ENCODE measurements at regions not wholly inside any gene's neighbourhood (a gene's known extent, or its start where the extent isn't known, plus 50 kb on each side); places are given as distances from the start of the nearest gene placed in this dataset.

GRCh38 chr9:106468431-106468830, 394.5 kb upstream of the ZNF462 start:
- Histone ChIP-seq H3K4me3 (ENCODE audit: control insufficient read depth in 2 of 3, extremely low read depth in 1 of 3, insufficient read depth in 2 of 3, low read depth in 1 of 3, low read length in 3 of 3) (no peak overlapping the region), H3K9me1 (ENCODE audit: control insufficient read depth, extremely low read depth, insufficient read depth, low read length) (no peaks in the 10 kb centered on the region), H3K9ac (ENCODE audit: control insufficient read depth, extremely low read depth, insufficient read depth, low read length) (no peak overlapping the region), H3K79me2 (ENCODE audit: control insufficient read depth, insufficient read depth, low read length) (no peaks in the 10 kb centered on the region), H2AFZ (ENCODE audit: control insufficient read depth, low read length) (no peak overlapping the region), H4K20me1 (ENCODE audit: control insufficient read depth, extremely low read depth, insufficient read depth, low read length) (no peaks in the 10 kb centered on the region), H3K27me3 (ENCODE audit: control insufficient read depth, extremely low read depth, insufficient read depth, low read length) (no peaks in the 10 kb centered on the region), H3K36me3 (ENCODE audit: control insufficient read depth in 2 of 2, extremely low read depth in 1 of 2, insufficient read depth in 2 of 2, low read length in 2 of 2) (no peaks in the 10 kb centered on the region), H3K27ac (ENCODE audit: control insufficient read depth, insufficient read depth, low read length) (peak overlapping the region; percentile 22), H3K9me3 (ENCODE audit: control insufficient read depth, low read depth, low read length) (no peaks in the 10 kb centered on the region), H3K4me1 (ENCODE audit: control insufficient read depth, extremely low read depth, insufficient read depth, low read length) (peaks cover 7% of the 10 kb centered on the region), H3K4me2 (ENCODE audit: control insufficient read depth, extremely low read depth, insufficient read depth, low read depth, low read length) (peak overlapping the region; percentile 29)
- dilution Hi-C loops (cut with MboI; ENCODE audit: extremely low pct_ligation_motif_present, low sequenced_read_pairs): no loop called here
- TF ChIP-seq EZH2 (IDR thresholded peaks at IDR 0.05; ENCODE audit: low read length): no peak
- TF ChIP-seq CTCF (optimal IDR thresholded peaks at IDR 0.05 in 1 of 3, IDR thresholded peaks at IDR 0.05 in 1 of 3, conservative IDR thresholded peaks at IDR 0.05 in 1 of 3; ENCODE audit: extremely low read depth in 1 of 3, insufficient read depth in 2 of 3, low read length in 3 of 3): no peak
- FAIRE-seq (peak; percentile 26), DNase-seq (ENCODE audit: low read depth, low spot score) (no peak)

GRCh38 chr9:106478312-106478711, 384.7 kb upstream of the ZNF462 start:
- H3K79me2 ChIP-seq (ENCODE audit: control insufficient read depth, insufficient read depth, low read length): no peaks in the 10 kb centered on the region
- no peaks in the 10 kb centered on the region for H3K27me3 ChIP-seq (ENCODE audit: control insufficient read depth, extremely low read depth, insufficient read depth, low read length)
- H3K4me2 ChIP-seq (ENCODE audit: control insufficient read depth, extremely low read depth, insufficient read depth, low read depth, low read length): no peak overlapping the region
- no peak overlapping the region for H3K27ac ChIP-seq (ENCODE audit: control insufficient read depth, insufficient read depth, low read length)
- H4K20me1 ChIP-seq (ENCODE audit: control insufficient read depth, extremely low read depth, insufficient read depth, low read length): no peaks in the 10 kb centered on the region
- FAIRE-seq: no peak
- no peaks in the 10 kb centered on the region for H3K36me3 ChIP-seq (ENCODE audit: control insufficient read depth in 2 of 2, extremely low read depth in 1 of 2, insufficient read depth in 2 of 2, low read length in 2 of 2)
- H2AFZ ChIP-seq (ENCODE audit: control insufficient read depth, low read length): no peak overlapping the region
- no peaks in the 10 kb centered on the region for H3K9me3 ChIP-seq (ENCODE audit: control insufficient read depth, low read depth, low read length)
- DNase-seq (ENCODE audit: low read depth, low spot score): no peak
- H3K9me1 ChIP-seq (ENCODE audit: control insufficient read depth, extremely low read depth, insufficient read depth, low read length): no peaks in the 10 kb centered on the region
- H3K9ac ChIP-seq (ENCODE audit: control insufficient read depth, extremely low read depth, insufficient read depth, low read length): no peak overlapping the region
- H3K4me3 ChIP-seq (ENCODE audit: control insufficient read depth in 2 of 3, extremely low read depth in 1 of 3, insufficient read depth in 2 of 3, low read depth in 1 of 3, low read length in 3 of 3): no peak overlapping the region
- dilution Hi-C loops (cut with MboI; ENCODE audit: extremely low pct_ligation_motif_present, low sequenced_read_pairs): no loop called here
- TF ChIP-seq EZH2 (IDR thresholded peaks at IDR 0.05; ENCODE audit: low read length) (no peak), CTCF (optimal IDR thresholded peaks at IDR 0.05 in 1 of 3, IDR thresholded peaks at IDR 0.05 in 1 of 3, conservative IDR thresholded peaks at IDR 0.05 in 1 of 3; ENCODE audit: extremely low read depth in 1 of 3, insufficient read depth in 2 of 3, low read length in 3 of 3) (no peak)
- peaks cover 47% of the 10 kb centered on the region for H3K4me1 ChIP-seq (ENCODE audit: control insufficient read depth, extremely low read depth, insufficient read depth, low read length)
